COLO829 (cell line): ENCODE measurements at regions not wholly inside any gene's neighbourhood (a gene's known extent, or its start where the extent isn't known, plus 50 kb on each side); places are given as distances from the start of the nearest gene placed in this dataset.

Source experiments
- DNase-seq: peaks from one replicate; pipeline ENCODE4 v3.0.0; 2012; ENCODE audit warnings: low spot score

DNA sequence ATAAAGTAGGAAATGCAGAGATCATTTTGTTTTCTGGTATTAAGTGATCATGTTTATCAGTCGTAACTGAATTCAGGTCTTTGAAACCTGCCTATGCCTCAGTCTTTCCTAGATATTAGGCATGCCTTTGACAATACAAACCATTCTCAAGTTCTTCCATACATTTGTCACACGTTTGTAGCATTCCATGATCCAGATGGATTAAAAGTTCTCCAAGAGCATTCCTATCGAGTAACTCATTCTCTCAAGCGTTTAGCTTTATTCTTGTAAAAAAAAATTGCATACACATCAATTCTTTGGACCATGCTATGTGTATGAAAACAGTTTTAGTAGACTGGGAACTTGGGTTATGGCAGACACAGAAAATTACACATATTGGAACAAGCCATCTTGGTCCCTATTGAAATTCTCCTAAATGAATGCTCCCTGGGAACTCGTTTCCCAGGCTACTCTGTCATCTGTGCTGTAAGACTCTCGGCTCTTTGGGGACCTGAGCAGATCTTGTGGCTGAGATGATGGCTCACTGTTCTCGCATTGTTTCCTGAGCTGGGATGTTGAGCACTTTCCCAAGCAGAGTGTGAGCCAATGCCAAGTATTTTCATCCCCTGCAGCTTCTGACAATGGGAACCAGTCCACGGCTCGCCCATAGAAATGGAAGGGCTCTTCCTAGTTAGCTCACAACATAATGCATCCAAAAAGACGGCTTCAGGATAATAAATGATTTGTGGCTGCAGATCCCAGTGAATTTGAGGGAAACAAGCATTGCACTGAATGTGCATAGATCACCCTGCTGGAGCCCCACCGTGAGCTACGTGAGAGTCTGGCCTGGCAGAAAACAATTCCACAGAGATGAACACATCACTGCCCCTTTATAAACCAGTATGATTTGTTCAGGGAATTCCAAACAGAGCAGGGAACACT is 230.2 kb downstream of the IRX1 start:
- no peak for DNase-seq

GRCh38 chr5:3827624-3828023 is 232.0 kb downstream of the IRX1 start:
- DNase-seq = no peak

GRCh38 chr5:3828761-3829160 is 233.1 kb downstream of the IRX1 start:
- DNase-seq = no peak

GRCh38 chr5:3833566-3833965 is 237.9 kb downstream of the IRX1 start:
- no peak for DNase-seq

DNA sequence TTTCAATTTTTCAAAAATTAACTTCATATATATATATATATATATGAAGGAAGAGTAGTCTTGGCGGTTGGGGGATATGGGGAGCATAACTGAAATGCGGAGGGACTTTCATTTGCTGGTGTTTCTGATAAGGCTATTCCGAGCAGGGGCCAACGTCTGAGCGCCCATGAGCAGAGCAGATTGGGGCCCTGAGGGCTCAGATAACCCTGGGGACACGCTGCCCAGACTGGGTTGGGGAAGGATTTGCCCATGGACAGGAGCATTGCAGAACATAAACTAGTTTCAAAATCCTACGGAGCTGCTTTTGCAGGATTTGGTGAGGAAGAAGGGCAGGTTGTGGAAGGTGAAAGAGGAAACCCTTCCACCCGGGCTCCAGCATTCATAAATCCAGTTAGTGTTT is 240.2 kb downstream of the IRX1 start:
- DNase-seq = no peak

DNA sequence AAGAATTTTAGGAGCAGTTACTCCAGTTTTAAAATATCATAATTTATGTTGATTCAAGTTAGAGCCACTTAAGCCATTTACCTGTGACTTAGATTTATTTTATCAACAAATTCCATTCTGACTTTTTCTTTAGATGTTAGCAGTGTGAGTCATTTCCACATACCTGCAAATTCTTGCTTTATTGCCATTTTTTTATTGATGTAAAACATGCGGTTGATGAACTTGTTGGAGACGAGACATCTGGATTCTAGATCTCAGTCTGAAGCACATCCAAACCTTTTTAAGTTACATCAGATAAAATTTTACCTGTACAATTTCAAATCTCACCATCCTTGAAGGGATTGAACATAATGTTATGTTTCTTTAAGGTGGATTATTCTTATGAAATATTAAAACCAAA is 240.9 kb downstream of the IRX1 start:
- DNase-seq = no peak

DNA sequence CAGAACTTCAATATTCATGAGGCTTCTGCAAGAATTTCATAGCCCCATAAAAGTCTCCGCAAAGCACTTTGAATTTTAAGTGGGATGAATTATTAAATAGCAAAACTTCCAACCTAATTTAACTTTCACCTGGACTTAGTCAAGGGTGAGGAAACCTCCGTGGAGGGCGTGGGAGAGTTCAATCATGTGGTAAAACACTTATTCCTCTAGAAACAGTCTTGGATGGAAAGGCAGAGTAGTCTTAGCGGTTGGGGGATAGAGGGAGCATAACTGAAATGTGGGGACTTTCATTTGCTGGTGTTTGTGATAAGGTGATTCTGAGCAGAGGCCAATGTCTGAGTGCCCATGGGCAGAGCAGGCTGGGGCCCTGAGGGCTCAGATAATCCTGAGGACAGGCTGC is 241.9 kb downstream of the IRX1 start:
- DNase-seq = no peak

GRCh38 chr5:3839151-3839550 is 243.5 kb downstream of the IRX1 start:
- no peak for DNase-seq

DNA sequence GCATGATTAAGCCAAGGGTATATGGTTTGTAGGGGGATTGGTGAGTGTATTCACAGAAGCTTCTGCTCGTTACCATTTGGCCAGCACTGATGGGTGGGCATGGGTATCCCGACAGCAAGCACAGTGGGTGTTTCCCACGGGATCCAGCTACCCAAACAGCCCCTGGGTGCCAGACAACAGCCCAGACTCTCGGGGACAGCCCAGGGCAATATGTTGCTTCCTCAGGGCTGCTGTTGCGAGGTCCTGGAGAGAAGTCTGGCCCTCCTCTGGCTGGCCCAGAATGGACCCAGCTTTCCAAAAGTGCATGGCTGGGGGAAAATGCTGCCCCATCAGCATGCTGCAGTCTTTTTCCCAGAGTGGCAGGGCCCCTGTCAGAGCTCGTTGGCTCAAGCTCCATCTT is 247.0 kb downstream of the IRX1 start:
- DNase-seq = no peak

DNA sequence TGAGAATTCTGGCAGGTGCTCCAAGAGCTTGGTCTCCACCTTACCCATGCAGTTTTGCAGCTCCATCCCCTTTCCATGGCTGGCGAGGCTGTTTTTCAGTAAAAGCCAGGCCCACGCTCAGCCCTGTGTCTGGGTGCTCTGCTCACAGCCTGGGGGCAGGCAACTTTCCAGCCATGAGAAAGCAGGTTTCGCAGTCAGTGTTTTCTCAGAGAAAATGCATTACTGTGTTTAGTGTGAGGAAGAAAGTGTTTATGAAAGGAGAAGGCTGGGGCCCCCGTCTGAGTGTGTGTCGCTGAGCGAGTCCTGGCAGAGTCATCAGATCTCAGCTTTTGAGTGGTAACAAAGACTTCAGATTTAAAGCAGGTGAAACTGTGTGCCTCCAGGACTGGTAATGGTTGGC is 248.1 kb downstream of the IRX1 start:
- no peak for DNase-seq

DNA sequence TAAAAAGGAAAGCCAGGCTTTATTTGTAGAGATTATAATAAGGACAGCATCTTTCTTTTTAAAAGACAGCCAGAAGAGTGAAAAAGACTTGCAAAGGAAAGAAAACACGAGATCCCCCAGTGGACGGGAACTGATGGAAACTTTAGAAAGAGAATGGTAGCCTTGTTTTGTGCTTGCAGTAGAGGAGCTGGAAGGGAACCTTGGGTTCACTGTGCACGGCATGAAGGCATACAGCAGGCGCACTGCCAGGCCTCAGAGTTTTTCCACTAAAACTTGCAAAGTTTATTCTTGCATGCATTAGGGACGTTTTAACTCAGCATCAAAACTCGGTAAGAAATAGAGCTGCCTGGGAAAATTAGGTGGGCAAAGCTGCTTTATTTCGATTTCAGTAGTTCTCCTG is 248.6 kb downstream of the IRX1 start:
- no peak for DNase-seq

GRCh38 chr5:3845230-3845629 is 249.6 kb downstream of the IRX1 start:
- no peak for DNase-seq

DNA sequence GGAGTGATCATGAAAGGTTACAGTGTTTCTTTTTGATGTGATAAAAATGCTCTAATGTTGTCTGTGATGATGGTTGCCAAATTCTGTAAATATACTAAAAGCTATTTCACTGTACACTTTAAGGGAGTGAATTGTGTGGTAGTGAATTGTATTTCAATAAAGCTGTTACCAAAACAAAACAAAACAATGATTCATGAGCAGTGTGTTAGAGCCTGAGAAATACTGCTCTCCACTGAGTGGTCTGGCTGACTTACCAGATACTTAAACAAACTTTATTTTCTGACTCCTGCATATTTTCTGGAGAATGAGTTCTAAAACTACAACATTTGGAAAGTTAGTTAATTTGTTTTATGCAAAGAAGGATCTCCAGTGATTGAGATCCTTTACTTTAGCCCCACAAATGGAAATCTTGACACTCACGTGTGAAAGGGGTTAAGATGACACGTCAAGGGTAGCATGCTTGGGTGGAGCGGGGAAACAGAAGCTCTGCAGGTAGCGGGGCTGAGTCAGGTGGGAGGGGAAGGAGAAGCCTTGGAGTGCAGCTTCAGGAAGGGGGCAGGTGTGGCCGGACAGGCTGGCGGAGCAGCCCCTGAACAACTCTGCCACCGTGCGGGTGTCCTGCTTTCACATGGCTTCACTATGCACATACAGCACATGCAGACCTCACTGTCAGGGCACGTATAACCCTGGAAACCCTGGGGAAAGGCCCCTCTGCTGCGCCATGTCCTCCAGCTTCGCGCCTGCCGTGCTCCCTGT is 256.7 kb downstream of the IRX1 start:
- DNase-seq = no peak

- DNase-seq = no peak
Observed at GRCh38 chr5:3853362-3853761, 257.7 kb downstream of the IRX1 start.

DNA sequence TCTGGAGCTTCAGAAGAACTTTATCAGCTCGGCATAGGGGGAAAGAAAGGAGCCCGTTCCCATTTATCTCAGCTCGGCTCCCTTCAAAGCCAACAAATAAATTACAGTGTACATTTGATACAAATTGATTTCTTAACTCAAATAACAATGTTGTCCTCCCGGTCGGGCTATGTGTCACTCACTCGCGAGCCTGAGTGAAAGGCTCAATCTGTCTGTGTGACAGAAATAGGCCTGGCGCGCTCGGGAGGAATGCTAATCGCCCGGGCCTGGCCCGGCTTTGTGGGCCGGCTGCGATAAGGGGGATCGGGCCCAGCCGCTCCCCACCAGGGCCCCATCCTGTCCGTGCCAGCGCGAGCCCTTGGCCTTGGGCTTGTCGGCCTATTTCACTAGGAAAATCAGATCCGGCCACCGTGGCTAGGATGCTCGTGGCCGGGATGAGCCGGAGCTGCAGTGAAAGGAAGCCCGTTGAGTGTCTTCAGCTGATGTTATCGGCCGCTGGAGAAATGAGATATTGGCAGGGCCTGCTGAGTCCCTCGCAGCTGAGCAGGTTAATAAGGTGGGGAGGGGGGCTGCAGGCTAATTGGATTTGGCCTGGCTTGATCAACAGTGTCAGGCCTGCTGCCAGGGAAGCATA is 258.7 kb downstream of the IRX1 start:
- DNase-seq = no peak

DNA sequence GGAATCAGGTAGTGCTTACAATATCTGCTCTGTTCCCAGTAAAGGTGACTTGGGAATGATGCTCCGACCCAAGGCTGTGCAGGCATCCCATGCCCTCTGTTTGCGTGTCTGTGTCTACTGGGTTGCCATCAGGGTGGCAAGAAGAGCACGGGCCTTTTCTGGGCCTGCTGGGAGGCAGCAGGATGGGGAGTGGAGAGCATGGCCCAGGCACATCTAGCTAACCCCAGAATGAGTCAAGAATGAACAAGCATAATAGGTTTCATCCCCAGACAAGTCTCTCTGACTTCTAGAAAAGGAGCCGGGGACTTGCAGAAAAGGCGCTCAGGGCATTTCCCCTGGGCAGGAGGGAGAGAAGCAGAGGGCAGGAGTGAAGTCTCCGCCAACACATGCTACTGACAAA is 260.4 kb downstream of the IRX1 start:
- DNase-seq = no peak

GRCh38 chr5:3858524-3858923 is 262.9 kb downstream of the IRX1 start:
- no peak for DNase-seq

- DNase-seq = no peak
Observed at GRCh38 chr5:3862906-3863305, 267.3 kb downstream of the IRX1 start.

DNA sequence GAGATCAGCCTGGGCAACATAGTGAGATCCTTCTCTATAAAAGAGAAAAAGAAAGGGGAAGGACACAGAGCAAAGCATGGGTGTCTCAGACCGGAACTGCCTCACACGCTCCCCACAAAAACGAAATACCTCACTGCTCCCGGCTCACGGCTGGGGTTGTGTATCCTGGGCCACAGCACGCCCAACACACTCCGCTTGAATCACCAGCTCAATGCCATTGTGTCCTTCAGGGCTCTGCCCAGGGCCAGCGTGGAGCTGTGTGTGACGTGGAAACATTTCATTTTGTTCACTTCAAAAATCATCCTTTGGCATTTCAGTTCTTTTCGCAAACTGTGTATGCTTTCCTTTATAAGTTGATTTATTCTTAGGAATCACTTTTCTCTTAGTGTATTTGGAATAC is 279.5 kb downstream of the IRX1 start:
- no peak for DNase-seq

GRCh38 chr5:3878267-3878666 is 282.6 kb downstream of the IRX1 start:
- no peak for DNase-seq

- no peak for DNase-seq
Observed at GRCh38 chr5:3883040-3883439, 287.4 kb downstream of the IRX1 start.

- no peak for DNase-seq
Observed at GRCh38 chr5:3886524-3887451, 291.2 kb downstream of the IRX1 start.
